NCI-H2227 (cell line): ENCODE measurements at regions not wholly inside any gene's neighbourhood (a gene's known extent, or its start where the extent isn't known, plus 50 kb on each side); places are given as distances from the start of the nearest gene placed in this dataset.

Experiments used
- DNase-seq: peaks from one replicate; lab custom pipeline; 2025; ENCODE audit not compliant: unreplicated experiment; lab: John Stamatoyannopoulos, UW

DNA sequence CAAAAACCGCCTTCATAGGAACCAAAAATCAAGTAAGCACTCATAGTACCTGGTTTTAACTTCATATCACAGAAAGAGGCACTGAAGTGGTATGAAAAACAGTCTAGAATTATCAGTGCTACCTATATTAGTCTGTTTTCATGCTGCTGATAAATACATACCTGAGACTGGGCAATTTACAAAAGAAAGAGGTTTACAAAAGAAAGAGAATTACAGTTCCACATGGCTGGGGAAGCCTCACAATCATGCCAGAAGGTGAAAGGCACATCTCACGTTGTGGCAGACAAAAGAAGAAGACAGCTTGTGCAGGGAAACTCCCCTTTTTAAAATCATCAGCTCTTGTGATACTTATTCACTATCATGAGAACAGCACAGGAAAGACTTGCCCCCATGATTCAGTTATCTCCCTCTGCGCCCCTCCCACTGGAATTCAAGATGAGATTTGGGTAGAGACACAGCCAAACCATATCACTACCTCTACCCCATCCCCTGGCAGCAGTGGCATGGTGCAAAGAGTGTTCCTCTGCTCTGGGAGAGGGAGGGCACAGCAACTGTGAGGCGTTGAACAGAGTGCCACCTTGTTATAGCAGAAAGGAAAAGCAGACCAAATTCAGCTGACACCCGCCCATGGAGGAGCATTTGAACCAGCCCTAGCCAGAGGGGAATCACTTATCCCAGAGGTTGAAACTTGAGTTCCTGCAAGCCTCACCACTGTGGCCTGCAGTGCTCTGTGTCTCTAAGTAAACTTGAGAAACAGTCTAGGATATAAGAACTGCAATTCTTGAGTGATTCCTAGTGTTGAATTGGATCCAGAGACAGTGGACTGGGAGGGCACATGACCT is 61.9 kb upstream of the PTPRZ1 start:
- DNase-seq = peak; percentile 16

DNA sequence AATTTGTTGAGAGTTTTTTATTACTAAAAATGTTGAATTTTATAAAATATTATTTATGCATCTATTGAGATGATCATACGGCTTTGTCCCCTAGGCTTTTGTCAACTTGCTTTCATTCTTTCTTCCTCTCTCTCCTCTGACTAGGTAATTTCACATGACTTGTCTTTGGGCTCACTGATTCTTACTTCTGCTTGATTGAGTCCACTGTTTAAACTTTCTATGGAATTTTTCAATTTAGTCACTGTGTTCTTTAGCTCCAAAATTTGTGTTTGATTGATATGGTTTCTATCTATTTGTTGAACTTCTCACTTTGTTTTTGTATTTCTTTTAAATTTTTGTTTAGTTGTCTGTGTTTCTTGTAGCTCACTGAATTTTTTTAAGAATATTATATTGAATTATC is 65.9 kb upstream of the PTPRZ1 start:
- no peak for DNase-seq

- DNase-seq = no peak
Observed at GRCh38 chr7:121803039-121803438, 69.9 kb upstream of the PTPRZ1 start.

DNA sequence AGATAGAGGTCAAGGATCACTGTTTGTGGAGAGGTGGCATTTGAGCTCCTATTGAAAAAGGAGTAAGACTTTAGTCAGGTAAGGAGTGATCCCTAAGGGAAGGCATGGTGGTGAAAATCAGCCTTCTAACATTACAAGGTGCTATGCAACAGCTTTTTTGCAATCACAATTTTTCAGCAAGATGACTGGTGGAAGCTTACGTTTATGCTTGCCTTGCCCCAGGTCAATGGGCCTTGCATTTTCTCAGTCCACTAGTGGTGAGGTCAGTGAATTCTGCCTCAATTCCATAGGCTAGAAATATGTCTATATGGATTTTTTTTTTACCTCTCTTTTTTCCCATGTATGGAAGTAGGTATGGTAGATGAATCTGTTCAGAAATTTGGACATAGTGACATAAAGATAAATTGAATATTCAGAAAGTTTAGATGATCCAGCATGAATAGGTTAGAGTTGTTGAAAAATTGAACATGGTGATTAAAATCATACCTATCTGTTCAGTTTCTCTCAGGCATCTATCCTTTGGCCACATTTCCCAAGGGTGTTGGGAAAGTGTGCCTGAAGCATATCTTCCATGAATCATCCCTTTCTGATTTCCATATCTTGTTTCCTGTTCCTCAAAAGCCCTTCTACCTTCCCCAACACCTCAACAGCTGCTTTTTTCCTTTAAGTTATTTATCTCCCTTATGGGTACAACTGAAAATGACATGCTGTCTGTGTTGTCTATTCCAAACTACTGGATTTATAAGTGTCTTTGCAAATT is 71.9 kb upstream of the PTPRZ1 start:
- DNase-seq = no peak

GRCh38 chr7:121798896-121799295 is 74.1 kb upstream of the PTPRZ1 start:
- peak; percentile 20 for DNase-seq

DNA sequence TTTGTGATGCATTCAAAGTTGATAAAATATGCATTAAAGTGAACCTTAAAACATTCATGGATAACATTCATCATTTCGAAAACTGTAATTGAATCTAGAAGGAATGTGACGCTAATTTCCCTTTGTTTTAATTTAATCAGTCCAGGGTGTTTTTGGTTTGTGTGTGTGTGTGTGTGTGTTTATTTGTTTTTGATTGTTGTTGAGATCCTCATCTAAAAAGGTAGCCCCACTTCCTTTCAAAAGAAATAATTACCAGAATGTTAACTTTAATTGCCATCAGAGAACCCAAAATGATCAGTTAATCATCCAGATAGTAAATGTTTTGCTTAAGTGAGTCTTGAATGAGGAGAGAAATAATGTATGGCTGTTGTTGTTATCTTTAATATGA is 74.5 kb upstream of the PTPRZ1 start:
- DNase-seq = no peak

- DNase-seq = peak; percentile 17
Observed at GRCh38 chr7:121797657-121798452, 75.1 kb upstream of the PTPRZ1 start.

- no peak for DNase-seq
Observed at GRCh38 chr7:121796936-121797656, 75.9 kb upstream of the PTPRZ1 start.

DNA sequence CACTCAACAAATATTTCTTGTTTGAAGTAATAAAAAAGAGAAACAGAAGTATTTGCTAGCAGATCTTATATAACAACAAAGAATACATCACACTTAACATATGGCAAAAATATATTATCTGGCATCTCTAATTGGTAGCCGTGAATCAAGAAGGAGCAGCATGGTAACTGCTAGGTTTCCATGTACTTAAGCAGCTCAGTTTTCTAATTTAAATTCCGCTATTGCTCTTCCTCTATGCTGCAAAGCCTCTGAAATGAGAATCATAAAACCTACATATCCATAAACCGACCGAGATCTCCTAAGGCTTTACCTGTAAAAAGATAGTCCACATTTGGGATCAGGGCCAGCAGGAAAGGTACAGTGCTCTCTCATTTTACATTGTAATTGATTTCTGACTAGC is 76.6 kb upstream of the PTPRZ1 start:
- DNase-seq = no peak

- DNase-seq = no peak
Observed at GRCh38 chr7:121795736-121796135, 77.2 kb upstream of the PTPRZ1 start.

DNA sequence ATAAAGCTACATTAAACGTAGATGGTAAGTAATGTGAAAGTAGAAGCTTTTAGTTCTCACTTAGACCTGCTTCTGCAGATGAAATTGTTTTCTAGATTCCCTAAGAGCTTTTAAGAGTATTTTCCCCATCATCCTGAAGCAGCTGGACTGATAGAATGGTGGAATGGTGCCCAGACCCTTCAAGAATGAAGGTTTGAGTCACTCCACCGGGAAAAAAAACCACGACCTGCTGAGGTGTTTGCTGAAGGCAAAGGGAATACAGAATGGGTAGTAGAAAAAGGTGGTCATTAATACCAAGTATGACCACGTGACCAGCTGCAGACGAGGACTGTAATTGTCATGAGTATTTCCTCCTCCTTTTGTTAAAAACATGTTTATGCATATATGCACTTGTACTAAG is 79.2 kb upstream of the PTPRZ1 start:
- no peak for DNase-seq

DNA sequence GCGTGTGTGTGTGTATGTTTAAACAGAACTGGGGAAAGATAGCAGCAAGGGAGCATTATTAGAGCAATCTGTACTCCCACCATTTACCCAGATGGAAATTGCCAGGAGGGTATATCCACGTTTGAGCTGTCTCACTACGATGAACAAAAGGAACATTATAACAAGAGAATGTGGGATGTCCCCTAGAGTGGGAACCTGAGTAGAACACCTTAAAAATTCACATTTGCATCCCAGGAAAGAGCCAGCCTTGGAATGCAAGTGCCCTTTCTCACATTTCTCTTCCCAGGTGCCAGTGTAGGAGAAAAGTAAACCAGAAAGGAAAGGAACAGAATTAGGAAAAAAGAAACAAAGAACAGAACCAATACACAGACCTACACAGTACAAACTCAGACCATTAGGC is 95.3 kb upstream of the PTPRZ1 start:
- DNase-seq = no peak

- DNase-seq = no peak
Observed at GRCh38 chr7:121774563-121774962, 98.4 kb upstream of the PTPRZ1 start.

DNA sequence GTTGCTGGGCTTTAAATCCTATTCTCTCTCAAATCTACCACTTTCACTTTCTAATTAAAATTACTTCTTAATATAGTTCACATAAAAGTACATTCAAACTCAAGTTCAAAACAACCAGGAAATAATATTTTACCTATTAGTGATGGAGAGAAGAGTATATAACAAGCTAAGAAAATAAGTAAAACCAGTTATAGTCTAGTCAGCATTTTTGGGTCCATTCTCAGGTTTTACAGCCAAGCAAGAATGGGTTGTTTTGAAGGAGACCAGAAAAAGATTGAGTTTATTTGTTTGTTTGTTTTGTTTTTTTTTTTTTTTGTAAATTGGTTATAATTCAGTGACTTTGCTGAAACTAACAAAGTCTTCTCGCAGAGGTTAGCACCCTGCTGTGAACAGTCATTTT is 106.3 kb upstream of the PTPRZ1 start:
- DNase-seq = no peak

- DNase-seq = no peak
Observed at GRCh38 chr7:121761399-121761798, 111.6 kb upstream of the PTPRZ1 start.

DNA sequence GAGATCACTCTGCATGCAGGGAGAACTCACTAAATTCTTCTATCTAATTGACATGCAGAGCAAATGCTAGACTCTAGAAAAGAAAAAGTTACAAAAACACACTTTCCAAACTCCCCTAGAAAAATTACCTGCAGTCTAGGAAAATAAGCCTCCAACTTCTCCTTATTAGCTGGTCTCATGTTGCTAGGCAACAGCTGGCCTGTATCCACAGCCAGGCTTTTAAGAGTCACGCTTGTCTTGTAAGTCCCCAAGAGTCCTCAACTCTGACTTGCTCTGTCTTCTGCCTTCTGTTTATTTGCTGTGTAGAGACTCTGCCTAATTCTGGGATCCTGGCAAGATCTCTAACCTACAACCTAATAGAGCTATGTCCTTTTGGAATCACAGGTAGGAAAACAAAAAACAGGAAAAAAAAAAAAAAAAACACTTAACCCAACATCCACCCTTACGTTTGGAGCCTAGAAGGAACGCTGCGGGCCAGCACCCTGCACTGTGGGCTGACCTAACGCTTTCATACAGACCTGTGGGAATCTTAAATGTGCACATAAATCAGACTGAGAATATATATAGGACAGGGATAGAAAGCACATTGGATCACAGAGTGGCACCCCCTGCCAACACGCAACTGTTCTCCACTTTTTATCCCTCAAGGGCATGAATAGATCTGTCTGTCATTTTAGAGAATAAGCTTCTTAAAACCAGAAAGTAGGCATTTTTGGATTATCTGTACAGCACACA is 117.0 kb upstream of the PTPRZ1 start:
- DNase-seq = peak; percentile 76

DNA sequence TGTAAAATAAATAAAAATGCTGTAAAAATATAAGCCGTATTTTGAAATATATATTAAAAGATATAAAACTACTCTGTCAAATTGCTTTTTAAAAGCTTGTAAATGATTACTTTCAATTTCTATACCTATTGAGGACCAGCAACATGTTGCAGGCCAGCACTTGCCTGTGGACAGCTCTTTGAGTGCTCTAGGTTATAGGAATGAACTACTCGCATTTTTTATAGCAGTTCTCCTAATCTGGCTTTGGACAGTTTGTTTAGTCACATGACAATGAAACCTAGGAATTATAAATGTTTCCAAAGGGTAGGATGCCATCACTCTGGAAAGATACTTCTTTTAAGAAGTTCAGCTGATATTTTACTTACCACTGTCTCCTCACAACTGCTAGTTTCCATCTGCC is 117.7 kb upstream of the PTPRZ1 start:
- DNase-seq = no peak

DNA sequence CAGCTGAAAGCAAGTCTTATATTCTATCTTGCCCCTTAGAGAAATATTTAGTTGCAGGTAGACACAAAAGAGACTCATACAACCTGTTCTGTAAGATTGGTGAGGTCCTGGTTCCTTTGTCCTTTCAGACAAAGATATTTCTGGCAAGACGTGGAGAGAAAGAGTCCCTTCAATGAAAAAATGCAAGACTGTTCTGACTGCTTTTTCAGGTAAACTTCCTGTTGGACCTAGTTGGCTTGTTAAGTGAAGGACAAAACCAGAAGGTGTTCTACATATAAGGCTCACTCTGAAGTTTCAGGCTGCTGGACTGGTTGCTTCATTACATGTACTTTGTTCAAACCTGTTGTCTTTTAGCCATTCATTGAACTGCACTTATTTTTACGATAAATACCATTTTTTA is 119.0 kb upstream of the PTPRZ1 start:
- DNase-seq = no peak

GRCh38 chr7:121752706-121753105 is 120.3 kb upstream of the PTPRZ1 start:
- DNase-seq = no peak

DNA sequence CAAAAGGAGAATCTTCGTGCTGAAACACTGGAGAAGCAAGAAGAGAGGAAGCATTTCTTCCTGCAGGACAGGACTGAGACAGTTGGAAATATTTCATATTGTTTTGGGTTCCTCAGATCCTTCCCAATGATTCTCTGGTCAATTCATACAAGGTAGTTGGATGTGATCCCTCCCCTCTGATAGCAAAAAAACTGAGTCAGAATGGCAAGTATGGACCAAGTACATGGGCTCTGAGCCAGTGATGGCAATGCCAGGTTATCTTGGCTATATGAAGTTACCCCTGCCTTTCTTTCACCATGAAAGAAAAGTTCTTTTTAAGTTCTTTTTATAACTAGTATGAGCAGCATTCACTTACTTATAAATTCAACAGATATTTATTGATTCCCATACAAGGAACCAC is 124.4 kb upstream of the PTPRZ1 start:
- no peak for DNase-seq
